Activated T-helper 1 cell treated with anti-CD3 and anti-CD28 coated beads, Interleukin-12 subunit alpha, Interleukin-12 subunit beta, Interleukin-2, Interleukin-4 antibody, amounts not matched to agents 30 ng/mL and 10 ng/mL and 1 ng/mL, durations not matched to agents 14 hours and 24 hours and 36 hours (primary cell): ENCODE measurements at regions not wholly inside any gene's neighbourhood (a gene's known extent, or its start where the extent isn't known, plus 50 kb on each side); places are given as distances from the start of the nearest gene placed in this dataset.

Source experiments
- DNase-seq: peaks from one replicate; pipeline ENCODE4 v3.0.0; 2021; ENCODE audit warnings: low spot score
- H3K27ac Mint-ChIP-seq: one replicate; pipeline ENCODE4 v1.8.0; 2021; ENCODE audit warnings: mild to moderate bottlenecking, mixed read lengths
- H3K27me3 Mint-ChIP-seq: one replicate; pipeline ENCODE4 v1.8.0; 2022; ENCODE audit warnings: mild to moderate bottlenecking, moderate library complexity, mixed read lengths; ENCODE audit not compliant: insufficient read depth
- H3K36me3 Mint-ChIP-seq: one replicate; pipeline ENCODE4 v1.8.0; 2021; ENCODE audit warnings: low read depth, mixed read lengths
- H3K4me1 Mint-ChIP-seq: one replicate; pipeline ENCODE4 v1.8.0; 2021; ENCODE audit warnings: low read depth, mixed read lengths
- H3K4me3 Mint-ChIP-seq: one replicate; pipeline ENCODE4 v1.8.0; 2021; ENCODE audit warnings: mild to moderate bottlenecking, moderate library complexity, mixed read lengths
- H3K9me3 Mint-ChIP-seq: one replicate; pipeline ENCODE4 v1.8.0; 2021; ENCODE audit warnings: mixed read lengths
- intact Hi-C: fragments of 100-400 bp; cut with micrococcal nuclease; formaldehyde crosslinking; loops from one replicate; pipeline ENCODE4 v1.15.1; 2024

GRCh38 chr14:55928276-55928675, 189.9 kb upstream of the PELI2 start:
- Mint-ChIP-seq H3K4me1 (no peaks in the 10 kb centered on the region), H3K36me3 (no peaks in the 10 kb centered on the region), H3K9me3 (no peaks in the 10 kb centered on the region), H3K27me3 (peaks cover 11% of the 10 kb centered on the region), H3K27ac (no peak overlapping the region), H3K4me3 (no peak overlapping the region)
- intact Hi-C loops = no loop called here
- no peak for DNase-seq

- intact Hi-C loops = no loop called here
- no peak for DNase-seq
- Mint-ChIP-seq H3K4me3 (no peak overlapping the region), H3K9me3 (peaks cover 4% of the 10 kb centered on the region), H3K27me3 (peaks cover 9% of the 10 kb centered on the region), H3K27ac (no peak overlapping the region), H3K36me3 (no peaks in the 10 kb centered on the region), H3K4me1 (no peaks in the 10 kb centered on the region)
These were observed 189.1 kb upstream of the PELI2 start for GRCh38 chr14:55929136-55929535.

DNA sequence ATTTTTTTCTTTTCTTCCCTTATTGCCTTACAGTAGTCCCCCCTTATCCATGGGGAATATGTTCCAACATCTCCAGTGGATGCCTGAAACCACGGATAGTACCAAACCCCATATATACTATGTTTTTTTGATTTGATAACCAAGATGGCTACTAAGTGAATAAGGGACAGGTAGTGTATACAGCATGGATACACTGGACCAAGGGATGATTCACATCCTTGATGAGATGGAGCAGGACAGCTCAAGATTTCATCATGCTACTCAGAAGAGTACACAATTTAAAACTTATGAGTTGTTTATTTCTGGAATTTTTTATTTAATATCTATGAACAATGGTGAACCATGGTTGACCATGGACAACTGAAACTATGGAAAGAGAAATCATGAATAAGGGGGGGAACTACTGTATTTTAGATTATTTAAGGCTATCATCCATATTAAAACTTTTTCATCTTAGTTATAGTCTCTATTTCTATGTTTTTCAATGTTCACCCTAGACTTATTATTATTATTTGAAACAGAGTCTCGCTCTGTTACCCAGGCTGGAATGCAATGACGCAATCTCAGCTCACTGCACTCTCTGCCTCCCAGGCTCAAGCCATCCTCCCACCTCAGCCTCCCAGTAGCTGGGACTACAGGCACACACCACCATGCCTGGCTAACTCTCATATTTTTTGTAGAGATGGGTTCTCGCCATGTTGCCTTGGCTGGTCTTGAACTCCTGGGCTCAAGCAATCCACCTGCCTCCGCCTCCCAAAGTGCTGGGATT, 188.0 kb upstream of the PELI2 start:
- Mint-ChIP-seq H3K27ac (no peak overlapping the region), H3K4me3 (no peak overlapping the region), H3K9me3 (peaks cover 4% of the 10 kb centered on the region), H3K36me3 (no peaks in the 10 kb centered on the region), H3K27me3 (peaks cover 6% of the 10 kb centered on the region), H3K4me1 (no peaks in the 10 kb centered on the region)
- no peak for DNase-seq
- intact Hi-C loops = no loop called here

GRCh38 chr14:55936691-55937090, 181.5 kb upstream of the PELI2 start:
- no peak overlapping the region for H3K4me3 Mint-ChIP-seq
- no peak for DNase-seq
- intact Hi-C loops = no loop called here

DNA sequence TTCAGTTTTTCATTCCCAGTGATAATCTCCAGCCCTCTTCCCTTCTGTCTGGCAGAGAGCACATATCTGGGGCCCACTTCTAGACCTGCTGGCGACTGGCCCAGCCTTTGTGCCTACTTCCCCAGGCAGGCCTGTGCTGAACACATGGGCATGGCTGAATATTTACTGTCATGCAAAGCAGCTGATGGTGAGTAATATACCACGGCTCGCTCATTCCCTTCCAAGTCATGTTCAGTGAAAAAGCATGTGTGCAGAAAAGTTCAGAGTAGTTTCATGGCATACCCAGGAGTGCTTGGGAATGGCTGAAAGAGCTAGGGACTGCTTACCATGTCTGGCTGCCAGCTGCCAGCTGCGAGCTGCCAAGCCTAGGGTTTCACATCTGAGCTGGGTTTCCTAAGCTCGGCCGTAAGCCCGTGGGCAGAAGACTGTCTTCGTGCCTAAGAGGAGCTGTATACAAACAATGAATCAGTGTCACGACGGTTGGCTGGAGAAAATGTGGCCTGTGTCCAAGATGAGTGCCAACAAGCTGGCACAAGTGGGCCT, 179.9 kb upstream of the PELI2 start:
- Mint-ChIP-seq H3K9me3 (peaks cover 4% of the 10 kb centered on the region), H3K4me1 (no peaks in the 10 kb centered on the region)
- intact Hi-C loops = no loop called here

More at GRCh38 chr14:55936691-55937090, 181.5 kb upstream of the PELI2 start:
- peaks cover 6% of the 10 kb centered on the region for H3K27me3 Mint-ChIP-seq
- H3K36me3 Mint-ChIP-seq = no peaks in the 10 kb centered on the region
- no peak overlapping the region for H3K27ac Mint-ChIP-seq
- H3K4me1 Mint-ChIP-seq = no peaks in the 10 kb centered on the region
- H3K9me3 Mint-ChIP-seq = peaks cover 4% of the 10 kb centered on the region

GRCh38 chr14:55942076-55942654, 176.0 kb upstream of the PELI2 start:
- H3K27ac Mint-ChIP-seq = no peak overlapping the region
- H3K27me3 Mint-ChIP-seq = peaks cover 6% of the 10 kb centered on the region

More for the DNA sequence above, 179.9 kb upstream of the PELI2 start:
- no peak overlapping the region for H3K4me3 Mint-ChIP-seq
- H3K27ac Mint-ChIP-seq = no peak overlapping the region
- peaks cover 6% of the 10 kb centered on the region for H3K27me3 Mint-ChIP-seq
- no peaks in the 10 kb centered on the region for H3K36me3 Mint-ChIP-seq
- DNase-seq = no peak

GRCh38 chr14:55942826-55943225, 175.4 kb upstream of the PELI2 start:
- Mint-ChIP-seq H3K4me1 (no peaks in the 10 kb centered on the region), H3K27me3 (peaks cover 6% of the 10 kb centered on the region), H3K4me3 (no peak overlapping the region), H3K9me3 (no peaks in the 10 kb centered on the region), H3K27ac (no peak overlapping the region), H3K36me3 (no peaks in the 10 kb centered on the region)
- DNase-seq = no peak
- intact Hi-C loops = no loop called here

More at GRCh38 chr14:55942076-55942654, 176.0 kb upstream of the PELI2 start:
- Mint-ChIP-seq H3K4me3 (no peak overlapping the region), H3K4me1 (no peaks in the 10 kb centered on the region), H3K9me3 (no peaks in the 10 kb centered on the region), H3K36me3 (no peaks in the 10 kb centered on the region)
- DNase-seq = no peak
- intact Hi-C loops = no loop called here

DNA sequence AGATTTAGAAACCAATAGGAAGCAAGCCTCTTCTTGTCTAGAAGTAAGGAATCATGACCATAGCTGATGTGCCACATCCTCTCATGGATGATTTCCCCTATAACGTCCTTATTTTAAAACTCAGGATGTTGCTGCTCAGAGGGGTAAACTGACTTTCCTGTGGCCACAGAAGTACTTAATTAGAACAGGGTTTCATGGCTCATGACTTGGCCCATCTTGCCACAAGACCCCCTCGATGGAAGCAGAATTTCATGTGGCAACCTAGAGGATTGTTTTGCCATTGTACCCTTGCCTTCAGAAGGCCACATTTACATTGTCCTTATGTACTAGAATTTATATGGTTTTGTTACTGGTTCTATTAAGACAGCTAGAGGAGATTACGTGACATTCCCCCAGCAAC, 173.5 kb upstream of the PELI2 start:
- intact Hi-C loops = no loop called here
- no peaks in the 10 kb centered on the region for H3K36me3 Mint-ChIP-seq
- no peaks in the 10 kb centered on the region for H3K9me3 Mint-ChIP-seq
- H3K27ac Mint-ChIP-seq = no peak overlapping the region
- peaks cover 14% of the 10 kb centered on the region for H3K27me3 Mint-ChIP-seq
- no peak overlapping the region for H3K4me3 Mint-ChIP-seq
- H3K4me1 Mint-ChIP-seq = no peaks in the 10 kb centered on the region
- DNase-seq = no peak

GRCh38 chr14:55946231-55946630, 172.0 kb upstream of the PELI2 start:
- H3K4me3 Mint-ChIP-seq = no peak overlapping the region
- H3K4me1 Mint-ChIP-seq = no peaks in the 10 kb centered on the region
- no peak for DNase-seq
- H3K27ac Mint-ChIP-seq = no peak overlapping the region
- H3K36me3 Mint-ChIP-seq = no peaks in the 10 kb centered on the region
- H3K27me3 Mint-ChIP-seq = peaks cover 19% of the 10 kb centered on the region
- no peaks in the 10 kb centered on the region for H3K9me3 Mint-ChIP-seq
- intact Hi-C loops = no loop called here

GRCh38 chr14:55948399-55948798, 169.8 kb upstream of the PELI2 start:
- H3K9me3 Mint-ChIP-seq = no peaks in the 10 kb centered on the region
- no peaks in the 10 kb centered on the region for H3K4me1 Mint-ChIP-seq
- no peak overlapping the region for H3K4me3 Mint-ChIP-seq
- no peak for DNase-seq
- intact Hi-C loops = no loop called here
- H3K27me3 Mint-ChIP-seq = peaks cover 16% of the 10 kb centered on the region
- no peaks in the 10 kb centered on the region for H3K36me3 Mint-ChIP-seq
- no peak overlapping the region for H3K27ac Mint-ChIP-seq

- Mint-ChIP-seq H3K27me3 (peaks cover 16% of the 10 kb centered on the region), H3K9me3 (no peaks in the 10 kb centered on the region), H3K36me3 (no peaks in the 10 kb centered on the region), H3K4me1 (no peaks in the 10 kb centered on the region), H3K27ac (no peak overlapping the region), H3K4me3 (no peak overlapping the region)
- intact Hi-C loops = no loop called here
- no peak for DNase-seq
These were observed 168.5 kb upstream of the PELI2 start for GRCh38 chr14:55949708-55950107.

DNA sequence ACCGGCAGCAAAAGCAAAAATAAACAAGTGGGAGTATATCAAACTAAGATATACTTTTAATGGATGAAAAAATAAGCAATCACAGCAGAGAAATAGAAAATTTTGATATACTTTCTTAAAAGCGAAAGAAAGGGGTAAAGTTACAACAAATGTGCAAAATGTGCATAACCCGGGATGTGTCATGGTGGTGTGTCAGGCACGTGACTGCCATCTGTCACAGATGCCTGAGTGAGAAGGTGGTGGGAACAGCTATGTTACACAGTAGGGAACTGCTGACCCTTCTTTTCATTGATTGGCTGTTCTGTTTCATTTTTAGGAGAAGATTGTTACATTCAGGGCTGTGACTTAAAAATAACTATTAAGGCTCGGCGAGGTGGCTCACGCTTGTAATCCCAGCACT, 168.1 kb upstream of the PELI2 start:
- intact Hi-C loops = no loop called here
- peaks cover 16% of the 10 kb centered on the region for H3K27me3 Mint-ChIP-seq
- H3K9me3 Mint-ChIP-seq = no peaks in the 10 kb centered on the region
- no peak for DNase-seq
- no peaks in the 10 kb centered on the region for H3K36me3 Mint-ChIP-seq
- no peak overlapping the region for H3K27ac Mint-ChIP-seq
- H3K4me3 Mint-ChIP-seq = no peak overlapping the region
- no peaks in the 10 kb centered on the region for H3K4me1 Mint-ChIP-seq

GRCh38 chr14:55951341-55952206, 166.6 kb upstream of the PELI2 start:
- H3K4me1 Mint-ChIP-seq = no peaks in the 10 kb centered on the region
- H3K27ac Mint-ChIP-seq = no peak overlapping the region
- no peaks in the 10 kb centered on the region for H3K36me3 Mint-ChIP-seq
- H3K27me3 Mint-ChIP-seq = peaks cover 16% of the 10 kb centered on the region
- no peak for DNase-seq
- H3K4me3 Mint-ChIP-seq = no peak overlapping the region
- intact Hi-C loops = no loop called here
- no peaks in the 10 kb centered on the region for H3K9me3 Mint-ChIP-seq
